Neural crest cell (in vitro differentiated cells): ENCODE measurements at regions not wholly inside any gene's neighbourhood (a gene's known extent, or its start where the extent isn't known, plus 50 kb on each side); places are given as distances from the start of the nearest gene placed in this dataset.

Source experiments
- DNase-seq: peaks from one replicate; pipeline ENCODE4 v3.0.0; 2021; ENCODE audit warnings: low read depth, mixed read lengths, low spot score
- H3K27ac Mint-ChIP-seq: one replicate; pipeline ENCODE4 v1.8.0; 2021; ENCODE audit warnings: mild to moderate bottlenecking, mixed read lengths; ENCODE audit not compliant: unreplicated experiment
- H3K27me3 Mint-ChIP-seq: 2 replicates; pipeline ENCODE4 v1.8.0; 2021; ENCODE audit warnings: low read depth, mild to moderate bottlenecking, mixed read lengths
- H3K36me3 Mint-ChIP-seq: 2 replicates; pipeline ENCODE4 v1.8.0; 2021; ENCODE audit warnings: low read depth, mild to moderate bottlenecking, mixed read lengths
- H3K4me1 Mint-ChIP-seq: 2 replicates; pipeline ENCODE4 v1.8.0; 2021; ENCODE audit warnings: mixed read lengths
- H3K4me3 Mint-ChIP-seq: one replicate; pipeline ENCODE4 v1.8.0; 2021; ENCODE audit warnings: mild to moderate bottlenecking, mixed read lengths
- H3K9me3 Mint-ChIP-seq: 2 replicates; pipeline ENCODE4 v1.8.0; 2021; ENCODE audit warnings: mixed read lengths
- CTCF ChIP-seq: fragments of 200-600 bp; sonication (generic); conservative IDR thresholded peaks from 2 replicates; pipeline ENCODE4 v1.5.0; 2021; ENCODE audit warnings: antibody characterized with exemption, mild to moderate bottlenecking

- Mint-ChIP-seq H3K4me1 (no peaks in the 10 kb centered on the region), H3K27ac (no peak overlapping the region), H3K36me3 (no peaks in the 10 kb centered on the region), H3K4me3 (no peak overlapping the region), H3K9me3 (no peaks in the 10 kb centered on the region), H3K27me3 (no peaks in the 10 kb centered on the region)
- no peak for TF ChIP-seq CTCF
- DNase-seq, result no peak
Measured at GRCh38 chr17:71237903-71238538, 882.8 kb upstream of the SOX9 start.

- no peak for TF ChIP-seq CTCF
- no peak overlapping the region for H3K27ac Mint-ChIP-seq
- no peaks in the 10 kb centered on the region for H3K27me3 Mint-ChIP-seq
- no peak for DNase-seq
- H3K4me1 Mint-ChIP-seq, result no peaks in the 10 kb centered on the region
- peaks cover 8% of the 10 kb centered on the region for H3K9me3 Mint-ChIP-seq
- no peaks in the 10 kb centered on the region for H3K36me3 Mint-ChIP-seq
- no peak overlapping the region for H3K4me3 Mint-ChIP-seq
Measured at GRCh38 chr17:71247441-71248015, 873.3 kb upstream of the SOX9 start.

- Mint-ChIP-seq H3K9me3 (peaks cover 3% of the 10 kb centered on the region), H3K4me3 (no peak overlapping the region)
Measured at GRCh38 chr17:71251276-71251675, 869.5 kb upstream of the SOX9 start.

GRCh38 chr17:71251951-71252350 lies 868.9 kb upstream of the SOX9 start:
- H3K4me3 Mint-ChIP-seq, result no peak overlapping the region
- H3K27me3 Mint-ChIP-seq, result no peaks in the 10 kb centered on the region
- no peaks in the 10 kb centered on the region for H3K36me3 Mint-ChIP-seq
- H3K9me3 Mint-ChIP-seq, result peaks cover 3% of the 10 kb centered on the region
- no peaks in the 10 kb centered on the region for H3K4me1 Mint-ChIP-seq
- H3K27ac Mint-ChIP-seq, result no peak overlapping the region
- TF ChIP-seq CTCF, result no peak
- no peak for DNase-seq

More at GRCh38 chr17:71251276-71251675, 869.5 kb upstream of the SOX9 start:
- no peak for TF ChIP-seq CTCF
- H3K27ac Mint-ChIP-seq, result no peak overlapping the region
- H3K36me3 Mint-ChIP-seq, result no peaks in the 10 kb centered on the region
- no peaks in the 10 kb centered on the region for H3K4me1 Mint-ChIP-seq
- H3K27me3 Mint-ChIP-seq, result no peaks in the 10 kb centered on the region
- DNase-seq, result no peak

- H3K4me1 Mint-ChIP-seq, result no peaks in the 10 kb centered on the region
- H3K27ac Mint-ChIP-seq, result no peak overlapping the region
- H3K36me3 Mint-ChIP-seq, result no peaks in the 10 kb centered on the region
- no peak for TF ChIP-seq CTCF
- H3K9me3 Mint-ChIP-seq, result peaks cover 4% of the 10 kb centered on the region
- DNase-seq, result no peak
- H3K4me3 Mint-ChIP-seq, result no peak overlapping the region
- no peaks in the 10 kb centered on the region for H3K27me3 Mint-ChIP-seq
Measured at GRCh38 chr17:71252436-71252835, 868.4 kb upstream of the SOX9 start.
